Endothelial cell of umbilical vein (primary cell): ENCODE measurements at regions not wholly inside any gene's neighbourhood (a gene's known extent, or its start where the extent isn't known, plus 50 kb on each side); places are given as distances from the start of the nearest gene placed in this dataset.

Experiments used
- BruUV-seq: library from RNA; stranded (reverse); fragments of 400-500 nt; replicated peaks from 2 replicates; lab custom pipeline; 2021; lab: Mats Ljungman, UMichigan
- CTCF ChIA-PET: fragments of 300-600, 350-600 bp; sonication (Branson Sonifier 250); formaldehyde crosslinking; loops from one replicate; lab custom pipeline; 2021; ENCODE audit warnings: antibody characterized with exemption, inconsistent platforms; lab: Charles Lee
- POLR2A ChIA-PET: fragments of 300-600, 350-600 bp; sonication (Branson Sonifier 250); formaldehyde crosslinking; loops from one replicate; lab custom pipeline; 2021; ENCODE audit warnings: antibody characterized with exemption, inconsistent platforms; lab: Charles Lee
- DNase-seq: peaks from one replicate; pipeline ENCODE4 v3.0.0-alpha.2; 2011; ENCODE audit warnings: low read depth, low spot score
- FAIRE-seq: peaks from 2 replicates; lab custom pipeline; 2011; peaks lifted over from hg19 to GRCh38; lab: Jason Lieb, UNC
- H2AFZ ChIP-seq: 2 replicates; pipeline ENCODE4 v1.6.0; 2012; ENCODE audit warnings: low read depth, low read length, control low read depth, inconsistent platforms
- H3K27ac ChIP-seq: 2 replicates; pipeline ENCODE4 v1.5.1; 2011; ENCODE audit warnings: low read depth, mild to moderate bottlenecking, control low read depth, low read length, moderate library complexity; ENCODE audit not compliant: insufficient read depth
- H3K27me3 ChIP-seq, 2 experiments: 2 replicates each; pipeline versions ENCODE4 v1.6.0 to v1.6.1; 2011; ENCODE audit warnings: low read length in 2 of 2, mixed read lengths in 1 of 2; ENCODE audit not compliant: control insufficient read depth in 2 of 2, insufficient read depth in 2 of 2
- H3K36me3 ChIP-seq, 2 experiments: 2 replicates in 1 of 2; 3 replicates in 1 of 2; pipeline ENCODE4 v1.5.1; 2011; ENCODE audit warnings: low read length in 2 of 2, mild to moderate bottlenecking in 1 of 2, moderate library complexity in 1 of 2; ENCODE audit not compliant: control insufficient read depth in 2 of 2, insufficient read depth in 2 of 2; ENCODE audit errors: extremely low read depth in 1 of 2
- H3K4me1 ChIP-seq: 3 replicates; pipeline ENCODE4 v1.5.1; 2011; ENCODE audit warnings: mild to moderate bottlenecking, low read length; ENCODE audit not compliant: control insufficient read depth, insufficient read depth; ENCODE audit errors: extremely low read depth
- H3K4me2 ChIP-seq: 2 replicates; pipeline ENCODE4 v1.6.1; 2011; ENCODE audit warnings: low read length, control low read depth, mixed read lengths; ENCODE audit not compliant: insufficient read depth
- H3K4me3 ChIP-seq, 3 experiments: fragments of 200-600 bp in 1 of 3; sonication (generic), shearing (Covaris generic) in 1 of 3; replicated peaks in 1 of 3; 2 replicates each; pipeline ENCODE4 v1.5.1; 2011 to 2016; ENCODE audit warnings: control low read depth in 3 of 3, low read length in 3 of 3, mild to moderate bottlenecking in 2 of 3, inconsistent platforms in 1 of 3, low read depth in 1 of 3, moderate library complexity in 1 of 3; ENCODE audit not compliant: insufficient read depth in 1 of 3
- H3K79me2 ChIP-seq: 2 replicates; pipeline ENCODE4 v1.6.0; 2012; ENCODE audit warnings: low read length, inconsistent platforms; ENCODE audit not compliant: control insufficient read depth, insufficient read depth
- H3K9ac ChIP-seq: replicated peaks from 2 replicates; pipeline ENCODE3; 2011; ENCODE audit warnings: low read length, control low read depth; ENCODE audit not compliant: insufficient read depth; ENCODE audit errors: extremely low read depth
- H3K9me1 ChIP-seq: replicated peaks from 3 replicates; pipeline ENCODE4 v1.6.0; 2011; ENCODE audit warnings: mild to moderate bottlenecking, low read length; ENCODE audit not compliant: control insufficient read depth, insufficient read depth; ENCODE audit errors: extremely low read depth
- H3K9me3 ChIP-seq: replicated peaks from 2 replicates; pipeline ENCODE4 v1.5.1; 2012; ENCODE audit warnings: low read length, inconsistent platforms; ENCODE audit not compliant: control insufficient read depth, insufficient read depth
- H4K20me1 ChIP-seq: replicated peaks from 2 replicates; pipeline ENCODE3; 2011; ENCODE audit warnings: mild to moderate bottlenecking, low read length; ENCODE audit not compliant: control insufficient read depth, insufficient read depth; ENCODE audit errors: extremely low read depth
- CTCF ChIP-seq, 2 donors: IDR thresholded peaks; 1 replicate in 1 of 2; 2 replicates in 1 of 2; pipeline ENCODE4 v1.5.1; 2011; ENCODE audit warnings: low read length in 2 of 2, mild to moderate bottlenecking in 2 of 2, moderate library complexity in 2 of 2, control low read depth in 1 of 2, inconsistent platforms in 1 of 2, low read depth in 1 of 2; ENCODE audit not compliant: insufficient read depth in 1 of 2; ENCODE audit errors: extremely low read depth in 1 of 2
- EZH2 ChIP-seq: IDR thresholded peaks from 2 replicates; pipeline ENCODE4 v1.6.1; 2012; ENCODE audit warnings: borderline replicate concordance, low read depth, mild to moderate bottlenecking, moderate library complexity, low read length, inconsistent platforms; ENCODE audit not compliant: severe bottlenecking
- FOS ChIP-seq: IDR thresholded peaks from 2 replicates; pipeline ENCODE4 v1.6.1; 2011; ENCODE audit warnings: mild to moderate bottlenecking, low read length, moderate library complexity, borderline replicate concordance; ENCODE audit not compliant: insufficient read depth
- GATA2 ChIP-seq: IDR thresholded peaks from 2 replicates; pipeline ENCODE4 v1.7.0; 2011; ENCODE audit warnings: low read depth, mild to moderate bottlenecking, moderate library complexity, mixed read lengths, low read length; ENCODE audit not compliant: insufficient read length, insufficient read depth
- JUN ChIP-seq: IDR thresholded peaks from 2 replicates; pipeline ENCODE4 v1.6.1; 2011; ENCODE audit warnings: borderline replicate concordance, low read depth; ENCODE audit not compliant: insufficient read length, insufficient read depth
- MAX ChIP-seq: IDR thresholded peaks from 2 replicates; pipeline ENCODE4 v1.6.1; 2011; ENCODE audit not compliant: insufficient read depth, insufficient read length
- MYC ChIP-seq: IDR thresholded peaks from one replicate; pipeline ENCODE4 v1.6.1; 2011; ENCODE audit warnings: mild to moderate bottlenecking, low read depth, low read length
- POLR2A ChIP-seq: IDR thresholded peaks from 2 replicates; pipeline ENCODE4 v1.6.1; 2012; ENCODE audit warnings: low read depth, mild to moderate bottlenecking, control low read depth, low read length
- POLR2AphosphoS5 ChIP-seq: IDR thresholded peaks from 2 replicates; pipeline ENCODE4 v1.6.1; 2012; ENCODE audit warnings: low read depth, mild to moderate bottlenecking, control low read depth, low read length, moderate library complexity; ENCODE audit not compliant: insufficient read depth
- dilution Hi-C: fragments of 300-500 bp; cut with MboI; formaldehyde crosslinking; loops from one replicate; pipeline ENCODE4 v1.15.0; 2019; ENCODE audit warnings: low sequenced_read_pairs; ENCODE audit not compliant: extremely low pct_ligation_motif_present
- intact Hi-C: fragments of 100-400 bp; cut with micrococcal nuclease; formaldehyde crosslinking; loops from one replicate; pipeline ENCODE4 v1.10.0; 2022

GRCh38 chr2:7353571-7353970 lies 436.4 kb downstream of the RNF144A start:
- Histone ChIP-seq H3K9ac (no peak overlapping the region), H3K9me1 (no peaks in the 10 kb centered on the region), H4K20me1 (no peaks in the 10 kb centered on the region), H3K9me3 (peaks cover 11% of the 10 kb centered on the region), H3K4me3 (no peak overlapping the region), H3K4me1 (no peaks in the 10 kb centered on the region), H3K27me3 (no peaks in the 10 kb centered on the region), H2AFZ (no peak overlapping the region), H3K79me2 (no peaks in the 10 kb centered on the region), H3K27ac (no peak overlapping the region), H3K4me2 (no peak overlapping the region), H3K36me3 (no peaks in the 10 kb centered on the region)
- dilution Hi-C loops (no loop called here), intact Hi-C loops (no loop called here)
- no TSS peak for BruUV-seq
- POLR2A ChIA-PET: no interaction called here
- DNase-seq: no peak
- no peak for TF ChIP-seq MAX
- no peak for TF ChIP-seq JUN
- no peak for TF ChIP-seq CTCF (IDR thresholded peaks at IDR 0.05; ENCODE audit: extremely low read depth in 1 of 2, insufficient read depth in 1 of 2, low read depth in 1 of 2, low read length in 2 of 2)
- no peak for TF ChIP-seq EZH2
- TF ChIP-seq GATA2: no peak
- TF ChIP-seq MYC: no peak
- TF ChIP-seq POLR2A: no peak
- no peak for TF ChIP-seq POLR2AphosphoS5
- TF ChIP-seq FOS: no peak
- no peak for FAIRE-seq
- CTCF ChIA-PET: no interaction called here
